Testis (tissue), 2 donors: ENCODE measurements at regions not wholly inside any gene's neighbourhood (a gene's known extent, or its start where the extent isn't known, plus 50 kb on each side); places are given as distances from the start of the nearest gene placed in this dataset.
"Not testable (repeated sequence)": the region's sequence is repeated elsewhere in the genome, so short reads cannot be mapped to it uniquely, and the experiment has no call there.

Source experiments
- DNase-seq: peaks from one replicate; pipeline ENCODE4 v3.0.0-alpha.2; 2019
- H3K27ac ChIP-seq, 2 donors: fragments of 200-600 bp; sonication (generic); one replicate each; pipeline ENCODE4 v1.5.1; 2019
- H3K27me3 ChIP-seq: fragments of 200-600 bp; sonication (generic); one replicate; pipeline ENCODE4 v1.5.1; 2019
- H3K36me3 ChIP-seq: fragments of 200-600 bp; sonication (generic); one replicate; pipeline ENCODE4 v1.5.1; 2017; ENCODE audit warnings: low read depth; ENCODE audit errors: missing control alignments
- H3K4me1 ChIP-seq: fragments of 200-600 bp; sonication (generic); one replicate; pipeline ENCODE4 v1.5.1; 2019
- H3K4me3 ChIP-seq, 2 donors: fragments of 200-600 bp; sonication (generic); one replicate each; pipeline ENCODE4 v1.5.1; 2017 to 2019
- H3K9me3 ChIP-seq: fragments of 200-600 bp; sonication (generic); one replicate; pipeline ENCODE4 v1.5.1; 2017
- POLR2A ChIP-seq: fragments of 450-650 bp; IDR thresholded peaks from one replicate; pipeline ENCODE4 v1.6.1; 2017; ENCODE audit warnings: antibody characterized with exemption, mild to moderate bottlenecking, moderate library complexity
- WGBS, 2 donors: methylation state at CpG; one replicate each; pipeline ENCODE4 v1.1.5; 2018; 5-methylcytosine and 5-hydroxymethylcytosine counted together
- intact Hi-C: fragments of 100-400 bp; cut with DNase I; formaldehyde crosslinking; loops from one replicate; pipeline ENCODE4 v1.15.1; 2023; ENCODE audit warnings: low total_unique reads
- TF ChIP-seq, protein P1 (sequence below), 3 experiments: fragments of 450-650 bp in 2 of 3; fragments of 200-600 bp in 1 of 3; sonication (generic) in 1 of 3; IDR thresholded peaks; one replicate each; pipeline ENCODE4 v1.5.1; 2016 to 2019; ENCODE audit warnings: antibody characterized with exemption in 3 of 3, mild to moderate bottlenecking in 2 of 3, moderate library complexity in 1 of 3

DNA sequence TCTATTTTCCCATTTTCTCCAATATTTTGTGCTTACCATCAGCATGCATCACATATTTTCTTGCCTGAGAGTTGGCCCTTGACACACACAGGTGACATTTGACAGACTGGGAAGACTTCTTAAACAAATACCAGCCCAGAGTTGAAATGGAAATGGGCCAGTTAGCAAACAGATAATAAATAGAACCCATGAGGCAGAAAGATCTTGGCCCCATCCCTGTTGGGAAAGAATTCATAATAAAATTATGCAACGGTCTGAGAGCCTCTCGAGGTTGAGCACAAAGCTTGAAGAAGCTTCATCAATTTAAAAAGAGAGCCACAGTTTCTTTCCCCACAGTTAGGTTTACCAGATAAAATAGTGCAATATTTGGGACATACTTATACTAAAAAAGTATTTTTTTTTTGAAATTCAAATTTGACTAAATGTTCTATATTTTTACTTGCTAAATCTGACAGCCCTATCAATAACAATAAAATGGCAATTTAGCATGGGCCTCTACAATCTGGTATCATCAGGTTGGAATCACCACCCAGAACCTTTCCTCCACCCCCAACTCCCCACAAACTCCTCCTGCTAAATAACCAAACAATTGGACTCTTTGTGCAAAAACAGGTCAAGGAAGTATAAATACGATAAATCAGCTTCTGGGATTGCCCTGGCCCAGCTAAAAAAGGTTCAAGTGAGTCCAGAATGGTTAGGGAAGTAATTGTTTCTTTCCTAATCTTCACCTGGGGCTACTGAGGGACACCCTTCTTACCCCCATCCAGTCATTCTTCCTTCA is 129.8 kb downstream of the CD164 start:
- WGBS, 2 donors: 52 to 72% methylated on average over 3 of the region's 3 CpGs
- Histone ChIP-seq H3K27ac (no peak overlapping the region), H3K4me3 (no peak overlapping the region), H3K9me3 (no peaks in the 10 kb centered on the region), H3K27me3 (no peaks in the 10 kb centered on the region), H3K4me1 (peaks cover 7% of the 10 kb centered on the region), H3K36me3 (no peaks in the 10 kb centered on the region)
- TF ChIP-seq, protein P1, sequence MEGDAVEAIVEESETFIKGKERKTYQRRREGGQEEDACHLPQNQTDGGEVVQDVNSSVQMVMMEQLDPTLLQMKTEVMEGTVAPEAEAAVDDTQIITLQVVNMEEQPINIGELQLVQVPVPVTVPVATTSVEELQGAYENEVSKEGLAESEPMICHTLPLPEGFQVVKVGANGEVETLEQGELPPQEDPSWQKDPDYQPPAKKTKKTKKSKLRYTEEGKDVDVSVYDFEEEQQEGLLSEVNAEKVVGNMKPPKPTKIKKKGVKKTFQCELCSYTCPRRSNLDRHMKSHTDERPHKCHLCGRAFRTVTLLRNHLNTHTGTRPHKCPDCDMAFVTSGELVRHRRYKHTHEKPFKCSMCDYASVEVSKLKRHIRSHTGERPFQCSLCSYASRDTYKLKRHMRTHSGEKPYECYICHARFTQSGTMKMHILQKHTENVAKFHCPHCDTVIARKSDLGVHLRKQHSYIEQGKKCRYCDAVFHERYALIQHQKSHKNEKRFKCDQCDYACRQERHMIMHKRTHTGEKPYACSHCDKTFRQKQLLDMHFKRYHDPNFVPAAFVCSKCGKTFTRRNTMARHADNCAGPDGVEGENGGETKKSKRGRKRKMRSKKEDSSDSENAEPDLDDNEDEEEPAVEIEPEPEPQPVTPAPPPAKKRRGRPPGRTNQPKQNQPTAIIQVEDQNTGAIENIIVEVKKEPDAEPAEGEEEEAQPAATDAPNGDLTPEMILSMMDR (IDR thresholded peaks at IDR 0.05): no peak
- no peak for TF ChIP-seq POLR2A
- intact Hi-C loops: no loop called here
- no peak for DNase-seq

DNA sequence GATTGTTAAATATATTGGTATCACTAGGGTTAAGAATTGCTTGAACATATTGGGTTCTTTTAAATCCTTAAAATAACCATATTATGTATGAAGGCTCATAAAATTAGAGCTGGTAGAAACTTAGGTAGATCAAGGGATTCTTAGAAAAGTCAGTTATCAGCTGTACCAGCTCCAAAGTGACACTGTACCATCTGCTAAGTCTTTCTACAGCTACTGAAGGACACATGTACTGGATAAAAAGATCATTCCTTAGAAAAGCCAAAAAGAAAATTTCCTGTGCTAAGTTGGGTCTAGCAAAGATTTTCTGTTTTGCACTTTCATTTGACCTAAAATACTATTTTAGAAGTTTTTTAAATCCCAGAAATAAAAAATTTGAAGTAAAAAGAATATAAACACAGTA is 130.4 kb downstream of the CD164 start:
- Histone ChIP-seq H3K9me3 (no peaks in the 10 kb centered on the region), H3K27ac (no peak overlapping the region), H3K4me1 (peaks cover 7% of the 10 kb centered on the region), H3K27me3 (no peaks in the 10 kb centered on the region), H3K36me3 (no peaks in the 10 kb centered on the region), H3K4me3 (no peak overlapping the region)
- TF ChIP-seq POLR2A: no peak
- TF ChIP-seq, protein P1 (IDR thresholded peaks at IDR 0.05): no peak
- intact Hi-C loops: no loop called here
- DNase-seq: no peak

DNA sequence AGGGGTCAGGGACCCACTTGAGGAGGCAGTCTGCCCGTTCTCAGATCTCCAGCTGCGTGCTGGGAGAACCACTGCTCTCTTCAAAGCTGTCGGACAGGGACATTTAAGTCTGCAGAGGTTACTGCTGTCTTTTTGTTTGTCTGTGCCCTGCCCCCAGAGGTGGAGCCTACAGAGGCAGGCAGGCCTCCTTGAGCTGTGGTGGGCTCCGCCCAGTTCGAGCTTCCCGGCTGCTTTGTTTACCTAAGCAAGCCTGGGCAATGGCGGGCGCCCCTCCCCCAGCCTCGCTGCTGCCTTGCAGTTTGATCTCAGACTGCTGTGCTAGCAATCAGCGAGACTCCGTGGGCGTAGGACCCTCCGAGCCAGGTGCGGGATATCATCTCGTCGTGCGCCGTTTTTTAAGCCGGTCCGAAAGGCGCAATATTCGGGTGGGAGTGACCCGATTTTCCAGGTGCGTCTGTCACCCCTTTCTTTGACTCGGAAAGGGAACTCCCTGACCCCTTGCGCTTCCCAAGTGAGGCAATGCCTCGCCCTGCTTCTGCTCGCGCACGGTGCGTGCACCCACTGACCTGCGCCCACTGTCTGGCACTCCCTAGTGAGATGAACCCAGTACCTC is 131.6 kb downstream of the CD164 start:
- H3K9me3 ChIP-seq, H3K4me3 ChIP-seq, H3K27ac ChIP-seq, H3K4me1 ChIP-seq, DNase-seq, intact Hi-C loops, H3K27me3 ChIP-seq, H3K36me3 ChIP-seq: not testable (repeated sequence)
- WGBS, 2 donors: 77 to 95% methylated on average over 10 to 12 of the region's 32 CpGs

DNA sequence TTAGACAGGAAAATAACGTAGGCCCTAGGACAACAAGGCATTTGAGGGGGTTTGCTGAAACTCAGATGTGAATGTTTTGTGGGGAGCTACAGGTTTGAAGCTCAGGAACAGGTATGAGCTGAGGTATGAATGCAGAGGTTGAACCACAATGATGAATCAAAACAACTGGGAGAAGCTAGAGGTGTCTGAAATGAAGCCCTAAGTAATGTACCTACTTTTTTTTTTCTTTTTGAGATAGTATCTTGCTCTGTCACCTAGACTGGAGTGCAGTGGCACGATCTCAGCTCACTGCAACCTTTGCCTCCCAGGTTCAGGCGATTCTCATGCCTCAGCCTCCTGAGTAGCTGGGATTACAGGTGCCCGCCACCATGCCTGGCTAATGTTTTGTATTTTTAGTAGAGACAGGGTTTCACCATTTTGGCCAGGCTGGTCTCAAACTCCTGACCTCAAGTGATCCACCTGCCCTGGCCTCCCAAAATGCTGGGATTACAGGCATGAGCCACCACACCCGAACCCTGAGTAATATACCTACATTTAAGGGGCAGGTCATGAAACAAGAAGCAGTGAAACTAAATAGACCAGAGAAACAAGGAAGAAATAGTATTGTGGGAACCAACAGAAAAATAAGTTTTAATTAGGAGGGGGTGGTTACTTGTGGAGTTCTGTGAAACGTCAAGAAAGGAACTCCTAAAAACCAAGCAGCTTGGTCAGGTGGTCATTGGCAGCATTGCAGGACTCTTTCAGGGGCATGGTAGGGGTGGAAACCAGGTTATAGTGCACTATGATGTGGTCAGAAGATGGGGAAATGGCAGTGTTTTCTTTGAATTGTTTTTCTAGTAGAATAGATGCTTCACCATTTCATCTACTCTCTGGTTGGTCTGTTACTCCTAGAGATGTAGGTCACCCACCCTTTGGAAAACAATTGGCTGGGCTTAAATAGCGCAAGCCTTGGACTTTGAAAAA is 138.1 kb downstream of the CD164 start:
- H3K36me3 ChIP-seq: no peaks in the 10 kb centered on the region
- H3K27ac ChIP-seq: no peak overlapping the region
- no peaks in the 10 kb centered on the region for H3K27me3 ChIP-seq
- TF ChIP-seq POLR2A: no peak
- TF ChIP-seq, protein P1 (IDR thresholded peaks at IDR 0.05): no peak
- 76 to 85% methylated on average over 7 of the region's 7 CpGs for WGBS, 2 donors
- H3K4me3 ChIP-seq: no peak overlapping the region
- no peak for DNase-seq
- intact Hi-C loops: no loop called here
- H3K9me3 ChIP-seq: no peaks in the 10 kb centered on the region
- H3K4me1 ChIP-seq: peaks cover 14% of the 10 kb centered on the region

DNA sequence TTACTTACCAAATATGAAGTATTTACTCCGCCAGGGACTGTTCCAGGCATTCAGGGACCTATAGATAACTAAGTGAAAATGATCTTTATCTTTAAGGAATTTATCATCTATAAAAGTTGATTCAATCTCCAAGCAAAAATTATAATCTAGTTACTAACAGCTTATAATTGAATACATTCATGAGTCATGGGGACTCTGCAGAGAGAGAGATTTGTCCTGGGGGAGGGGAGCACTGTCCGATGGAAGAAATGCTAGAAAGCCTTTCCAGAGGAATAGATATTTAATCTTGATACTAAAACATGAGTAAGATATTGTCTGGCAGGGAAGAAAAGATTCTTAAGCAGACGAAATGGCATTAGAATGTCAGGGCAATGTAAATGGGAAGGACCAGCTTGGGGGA is 139.3 kb downstream of the CD164 start:
- DNase-seq: no peak
- 89 to 95% methylated on average over 3 of the region's 3 CpGs for WGBS, 2 donors
- H3K4me3 ChIP-seq: no peak overlapping the region
- H3K27me3 ChIP-seq: no peaks in the 10 kb centered on the region
- TF ChIP-seq, protein P1 (IDR thresholded peaks at IDR 0.05): no peak
- TF ChIP-seq POLR2A: no peak
- no peak overlapping the region for H3K27ac ChIP-seq
- no peaks in the 10 kb centered on the region for H3K36me3 ChIP-seq
- H3K4me1 ChIP-seq: peaks cover 15% of the 10 kb centered on the region
- H3K9me3 ChIP-seq: no peaks in the 10 kb centered on the region
- intact Hi-C loops: no loop called here
